Tibial nerve (tissue), 4 donors: ENCODE measurements at regions not wholly inside any gene's neighbourhood (a gene's known extent, or its start where the extent isn't known, plus 50 kb on each side); places are given as distances from the start of the nearest gene placed in this dataset. TPM values are rescaled to one million over a fixed set of nuclear protein-coding genes. Genes with fewer than 3 reads are reported as not detected.
"Not testable (repeated sequence)": the region's sequence is repeated elsewhere in the genome, so short reads cannot be mapped to it uniquely, and the experiment has no call there.

ENCODE experiments used
- DNase-seq, 2 donors: peaks; one replicate each; pipeline ENCODE4 v3.0.0-alpha.2; 2019; ENCODE audit warnings: low spot score in 2 of 2
- H3K27ac ChIP-seq, 4 donors: fragments of 200-600 bp; sonication (generic) in 3 of 4; one replicate each; pipeline ENCODE4 v1.5.1; 2017 to 2019; ENCODE audit warnings: mild to moderate bottlenecking in 1 of 4
- H3K27me3 ChIP-seq, 2 donors: fragments of 200-600 bp; sonication (generic) in 1 of 2; one replicate each; pipeline versions ENCODE4 v1.5.1 to v1.6.0; 2017 to 2019
- H3K36me3 ChIP-seq, 3 donors: fragments of 200-600 bp; sonication (generic); one replicate each; pipeline ENCODE4 v1.5.1; 2018 to 2019
- H3K4me1 ChIP-seq, 4 donors: fragments of 200-600 bp; sonication (generic) in 3 of 4; one replicate each; pipeline ENCODE4 v1.5.1; 2017 to 2019
- H3K4me3 ChIP-seq, 4 donors: fragments of 200-600 bp; sonication (generic) in 3 of 4; one replicate each; pipeline ENCODE4 v1.5.1; 2017 to 2019; ENCODE audit warnings: mild to moderate bottlenecking in 1 of 4, moderate library complexity in 1 of 4
- H3K9me3 ChIP-seq, 4 donors: fragments of 200-600 bp; sonication (generic) in 3 of 4; one replicate each; pipeline ENCODE4 v1.5.1; 2017 to 2019
- EP300 ChIP-seq, 2 donors: sonication (generic); formaldehyde crosslinking; IDR thresholded peaks; one replicate each; pipeline ENCODE4 v1.6.1; 2017; ENCODE audit warnings: antibody characterized with exemption in 2 of 2, mild to moderate bottlenecking in 1 of 2
- POLR2A ChIP-seq, 2 donors: fragments of 450-650 bp; IDR thresholded peaks; one replicate each; pipeline ENCODE4 v1.6.1; 2017; ENCODE audit warnings: antibody characterized with exemption in 2 of 2, mild to moderate bottlenecking in 2 of 2, moderate library complexity in 2 of 2
- WGBS, 2 donors: methylation state at CpG; one replicate each; pipeline ENCODE4 v1.1.5; 2018; 5-methylcytosine and 5-hydroxymethylcytosine counted together
- small RNA-seq: library from RNA; depleted of rRNA; stranded (forward); fragments of <200 nt; gene quantifications from one replicate; pipeline ENCODE3, GENCODE V24; 2016
- TF ChIP-seq, protein P1 (sequence below), 5 experiments: fragments of 200-600 bp in 3 of 5; fragments of 450-650 bp in 2 of 5; sonication (generic) in 3 of 5; IDR thresholded peaks; one replicate each; pipeline ENCODE4 v1.5.1; 2016 to 2019; ENCODE audit warnings: antibody characterized with exemption in 5 of 5, mild to moderate bottlenecking in 3 of 5, moderate library complexity in 2 of 5

DNA sequence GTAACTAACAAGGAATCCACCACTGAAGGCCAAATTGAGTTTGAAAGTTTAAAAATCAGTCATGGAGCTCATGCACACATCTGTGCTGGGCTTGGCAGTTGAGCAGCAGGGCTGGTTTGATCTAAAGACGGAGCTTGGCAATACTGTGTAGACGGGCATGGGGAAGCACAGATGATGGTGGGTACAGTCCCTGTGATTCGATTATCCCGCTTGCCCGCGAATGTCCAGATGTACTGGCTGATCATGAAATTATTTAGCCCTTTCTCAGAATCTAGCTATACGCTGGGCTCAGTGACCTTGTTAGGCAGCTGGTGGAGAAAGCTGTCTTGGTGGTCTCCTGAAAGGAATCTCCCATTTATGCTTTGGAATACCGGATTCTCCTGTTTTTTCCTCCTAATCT, 74.8 kb upstream of the SOX11 start:
- H3K4me1 ChIP-seq, result peaks cover 0 to 4% (median 0%) of the 10 kb centered on the region in 4 donors
- no peak overlapping the region for H3K4me3 ChIP-seq
- H3K36me3 ChIP-seq, result no peaks in the 10 kb centered on the region
- WGBS, 2 donors, result 82 to 86% methylated on average over 8 of the region's 8 CpGs
- H3K27ac ChIP-seq, result no peak overlapping the region
- no peaks in the 10 kb centered on the region for H3K9me3 ChIP-seq
- no peak for TF ChIP-seq POLR2A (IDR thresholded peaks at IDR 0.05)
- TF ChIP-seq, protein P1, sequence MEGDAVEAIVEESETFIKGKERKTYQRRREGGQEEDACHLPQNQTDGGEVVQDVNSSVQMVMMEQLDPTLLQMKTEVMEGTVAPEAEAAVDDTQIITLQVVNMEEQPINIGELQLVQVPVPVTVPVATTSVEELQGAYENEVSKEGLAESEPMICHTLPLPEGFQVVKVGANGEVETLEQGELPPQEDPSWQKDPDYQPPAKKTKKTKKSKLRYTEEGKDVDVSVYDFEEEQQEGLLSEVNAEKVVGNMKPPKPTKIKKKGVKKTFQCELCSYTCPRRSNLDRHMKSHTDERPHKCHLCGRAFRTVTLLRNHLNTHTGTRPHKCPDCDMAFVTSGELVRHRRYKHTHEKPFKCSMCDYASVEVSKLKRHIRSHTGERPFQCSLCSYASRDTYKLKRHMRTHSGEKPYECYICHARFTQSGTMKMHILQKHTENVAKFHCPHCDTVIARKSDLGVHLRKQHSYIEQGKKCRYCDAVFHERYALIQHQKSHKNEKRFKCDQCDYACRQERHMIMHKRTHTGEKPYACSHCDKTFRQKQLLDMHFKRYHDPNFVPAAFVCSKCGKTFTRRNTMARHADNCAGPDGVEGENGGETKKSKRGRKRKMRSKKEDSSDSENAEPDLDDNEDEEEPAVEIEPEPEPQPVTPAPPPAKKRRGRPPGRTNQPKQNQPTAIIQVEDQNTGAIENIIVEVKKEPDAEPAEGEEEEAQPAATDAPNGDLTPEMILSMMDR (IDR thresholded peaks at IDR 0.05), result no peak
- TF ChIP-seq EP300 (IDR thresholded peaks at IDR 0.05), result no peak
- no peak for DNase-seq
- no peaks in the 10 kb centered on the region for H3K27me3 ChIP-seq

DNA sequence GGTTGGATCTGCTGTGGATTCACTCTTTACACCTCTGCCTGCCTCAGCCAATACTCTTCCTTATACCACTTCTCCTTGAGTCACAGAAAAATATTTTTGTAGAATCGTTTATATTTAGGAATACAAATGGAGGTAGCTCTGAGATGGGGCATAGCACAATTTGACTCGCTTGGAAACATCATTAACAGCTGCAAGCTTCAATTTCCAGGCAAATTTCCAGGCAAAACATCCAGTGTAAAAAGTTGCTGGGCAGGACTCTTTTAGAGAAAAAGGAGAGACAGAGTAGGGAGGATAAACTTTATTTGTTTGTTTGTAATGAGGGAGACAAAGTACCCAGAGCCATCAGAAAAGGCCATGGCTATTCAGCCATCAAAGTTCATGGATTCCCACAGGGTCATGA, 74.4 kb upstream of the SOX11 start:
- H3K27ac ChIP-seq, result no peak overlapping the region
- DNase-seq, result no peak
- WGBS, 2 donors, result 32 to 50% methylated on average over 2 of the region's 2 CpGs
- no peaks in the 10 kb centered on the region for H3K36me3 ChIP-seq
- TF ChIP-seq EP300 (IDR thresholded peaks at IDR 0.05) (no peak), POLR2A (IDR thresholded peaks at IDR 0.05) (no peak)
- TF ChIP-seq, protein P1 (IDR thresholded peaks at IDR 0.05), result no peak
- H3K4me1 ChIP-seq, result peaks cover 0 to 4% (median 0%) of the 10 kb centered on the region in 4 donors
- H3K4me3 ChIP-seq, result no peak overlapping the region
- H3K9me3 ChIP-seq, result no peaks in the 10 kb centered on the region
- H3K27me3 ChIP-seq, result no peaks in the 10 kb centered on the region

DNA sequence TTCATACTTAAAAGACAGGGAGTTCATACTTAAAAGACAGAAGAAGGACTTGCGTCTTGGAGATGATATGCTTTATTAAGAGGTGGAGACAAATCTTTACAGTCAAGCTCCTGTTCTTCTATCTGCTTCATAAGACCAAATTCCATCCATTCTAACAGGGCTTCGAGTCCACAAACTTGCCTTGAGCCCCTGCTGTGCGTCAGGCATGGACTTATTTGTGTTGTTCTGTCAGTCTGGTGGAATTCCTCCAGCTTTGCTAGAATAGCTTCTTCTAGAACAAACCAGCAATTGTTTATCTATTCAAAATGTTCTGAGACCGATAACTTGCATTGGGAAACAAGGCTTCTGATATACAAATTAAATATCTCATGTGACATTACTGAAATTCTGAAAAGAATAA, 73.9 kb upstream of the SOX11 start:
- DNase-seq, result no peak
- Histone ChIP-seq H3K27me3 (no peaks in the 10 kb centered on the region), H3K36me3 (no peaks in the 10 kb centered on the region), H3K27ac (no peak overlapping the region), H3K4me1 (peaks cover 0 to 4% (median 0%) of the 10 kb centered on the region in 4 donors), H3K4me3 (no peak overlapping the region), H3K9me3 (no peaks in the 10 kb centered on the region)
- TF ChIP-seq POLR2A (IDR thresholded peaks at IDR 0.05) (no peak), EP300 (IDR thresholded peaks at IDR 0.05) (no peak)
- TF ChIP-seq, protein P1 (IDR thresholded peaks at IDR 0.05), result no peak
- 26 to 40% methylated on average over 4 of the region's 4 CpGs for WGBS, 2 donors

DNA sequence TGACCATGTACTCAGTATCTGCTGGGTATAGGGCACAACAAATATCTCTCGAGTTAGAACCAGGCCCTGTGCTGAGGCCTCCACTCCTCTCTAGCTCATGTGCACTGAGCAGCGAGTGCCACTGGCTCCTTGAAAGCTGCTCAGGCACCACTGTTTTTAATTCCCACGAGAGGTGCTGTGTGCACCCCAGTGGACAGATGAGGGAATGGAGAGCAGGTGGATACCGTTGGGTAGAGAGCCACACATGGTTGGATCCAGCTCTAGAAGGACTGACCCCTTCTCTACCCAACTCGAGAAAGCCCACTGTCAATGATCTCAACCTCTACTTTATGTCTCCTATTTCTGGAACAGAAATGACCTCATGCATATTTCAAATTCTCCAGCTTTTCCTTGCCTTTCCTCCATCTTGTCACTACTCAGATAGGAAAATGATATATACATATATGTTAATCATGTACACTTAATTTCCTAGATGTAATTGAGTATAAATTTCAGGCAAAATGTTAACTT, 66.6 kb upstream of the SOX11 start:
- not testable (repeated sequence) for H3K4me1 ChIP-seq, H3K9me3 ChIP-seq, H3K27me3 ChIP-seq, H3K27ac ChIP-seq, H3K4me3 ChIP-seq, H3K36me3 ChIP-seq, DNase-seq
- 78 to 79% methylated on average over 5 of the region's 5 CpGs for WGBS, 2 donors

DNA sequence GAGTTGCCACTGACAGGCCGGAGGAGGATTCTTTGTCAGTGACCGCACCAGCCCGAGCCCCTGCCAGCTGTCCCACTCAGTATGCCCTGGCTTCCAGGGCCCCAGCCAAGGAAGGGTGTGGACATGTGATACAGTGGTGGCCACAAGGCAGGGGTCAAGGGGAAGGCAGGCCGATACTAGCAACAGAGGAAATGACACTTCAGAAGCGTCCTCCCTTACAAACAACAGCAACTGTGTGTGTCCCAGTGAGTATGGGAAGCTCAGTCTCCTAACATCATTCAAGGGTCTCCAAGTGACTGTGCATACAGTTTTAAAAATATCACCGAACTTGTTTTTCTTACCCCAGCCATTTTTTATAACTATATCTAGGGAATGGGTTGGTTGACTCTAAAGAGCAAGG, 63.7 kb upstream of the SOX11 start:
- H3K4me1 ChIP-seq, DNase-seq, H3K27ac ChIP-seq, H3K4me3 ChIP-seq, H3K27me3 ChIP-seq, H3K36me3 ChIP-seq, H3K9me3 ChIP-seq: not testable (repeated sequence)
- WGBS, 2 donors, result 16 to 45% methylated on average over 3 of the region's 6 CpGs

DNA sequence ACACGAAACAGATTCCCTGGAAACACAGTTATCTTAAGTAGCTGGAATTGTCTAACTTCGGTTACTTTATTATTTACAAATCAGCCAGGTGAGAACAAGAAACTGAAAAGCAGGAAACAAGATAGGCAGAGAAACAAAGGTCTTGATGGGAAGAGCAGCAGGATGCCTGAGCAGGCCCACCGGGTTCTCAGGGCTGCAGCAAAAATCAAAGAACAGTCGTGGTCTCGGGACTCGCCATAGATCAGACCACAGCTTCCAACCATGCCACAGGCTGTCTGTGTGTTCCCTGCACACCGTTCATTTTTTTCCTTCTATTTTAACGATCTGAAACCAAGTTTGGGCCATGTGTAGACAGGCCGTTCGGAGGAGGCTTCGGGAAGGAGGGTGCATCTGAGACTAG, 62.7 kb upstream of the SOX11 start:
- WGBS, 2 donors, result 79 to 83% methylated on average over 11 of the region's 11 CpGs
- DNase-seq, result not testable (repeated sequence)

DNA sequence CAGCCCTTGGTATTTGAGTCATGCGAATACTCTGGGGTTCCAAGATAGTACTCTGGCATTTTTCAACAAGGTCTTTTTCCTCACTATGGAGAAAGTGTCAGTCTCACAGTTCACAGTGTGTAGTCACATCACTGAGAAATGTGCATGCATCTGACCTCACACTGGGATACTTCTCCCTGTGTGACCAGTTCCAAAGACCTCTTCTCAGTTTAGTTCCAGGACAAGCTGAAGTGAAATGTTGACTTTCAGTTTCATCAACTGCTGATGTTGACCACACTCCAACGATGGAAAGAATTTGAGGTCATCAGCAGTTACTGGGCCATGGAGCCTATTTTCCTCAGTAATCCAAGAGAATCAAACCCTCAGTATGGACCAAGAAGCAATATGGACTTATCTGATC, 55.1 kb upstream of the SOX11 start:
- WGBS, 2 donors, result 43 to 69% methylated on average over 2 of the region's 2 CpGs

More for the DNA sequence above, 62.7 kb upstream of the SOX11 start:
- not testable (repeated sequence) for H3K27ac ChIP-seq, H3K4me3 ChIP-seq, H3K36me3 ChIP-seq, H3K27me3 ChIP-seq, H3K4me1 ChIP-seq, H3K9me3 ChIP-seq

More for the DNA sequence above, 55.1 kb upstream of the SOX11 start:
- not testable (repeated sequence) for DNase-seq, H3K4me1 ChIP-seq, H3K9me3 ChIP-seq, H3K4me3 ChIP-seq, H3K27me3 ChIP-seq, H3K27ac ChIP-seq, H3K36me3 ChIP-seq

Small RNA genes in the stretch of these regions (small RNA-seq; reads per million reads assigned to genes)
- gene RF00322, result not detected
- gene RNU6-649P, result not detected
